Ishikawa (cell line): ENCODE measurements at regions not wholly inside any gene's neighbourhood (a gene's known extent, or its start where the extent isn't known, plus 50 kb on each side); places are given as distances from the start of the nearest gene placed in this dataset.

Experiments
- CEBPB ChIP-seq: IDR thresholded peaks from 2 replicates; pipeline ENCODE4 v1.6.1; 2012
- CREB1 ChIP-seq: IDR thresholded peaks from 2 replicates; pipeline ENCODE4 v1.6.1; 2012; ENCODE audit warnings: low read depth
- EGR1 ChIP-seq: IDR thresholded peaks from 2 replicates; pipeline ENCODE4 v1.6.1; 2012
- EP300 ChIP-seq: IDR thresholded peaks from 2 replicates; pipeline ENCODE4 v1.6.1; 2012; ENCODE audit warnings: borderline replicate concordance
- FOXM1 ChIP-seq: IDR thresholded peaks from 2 replicates; pipeline ENCODE4 v1.6.1; 2012; ENCODE audit warnings: low read depth, borderline replicate concordance
- NFIC ChIP-seq: IDR thresholded peaks from 2 replicates; pipeline ENCODE4 v1.6.1; 2012
- RAD21 ChIP-seq: IDR thresholded peaks from 2 replicates; pipeline ENCODE4 v1.6.1; 2012; ENCODE audit warnings: low read depth
- TAF1 ChIP-seq: IDR thresholded peaks from 2 replicates; pipeline ENCODE4 v1.6.1; 2012; ENCODE audit warnings: low read depth, mild to moderate bottlenecking
- TCF12 ChIP-seq: IDR thresholded peaks from 2 replicates; pipeline ENCODE4 v1.6.1; 2012; ENCODE audit warnings: low read depth
- TEAD4 ChIP-seq: IDR thresholded peaks from 2 replicates; pipeline ENCODE4 v1.6.1; 2012
- YY1 ChIP-seq: IDR thresholded peaks from 2 replicates; pipeline ENCODE4 v1.6.1; 2012; ENCODE audit warnings: low read depth
- ZBTB7A ChIP-seq: IDR thresholded peaks from 2 replicates; pipeline ENCODE4 v1.6.1; 2012; ENCODE audit warnings: low read depth
- TF ChIP-seq, protein P1 (sequence below): IDR thresholded peaks from 2 replicates; pipeline ENCODE4 v1.6.1; 2012
- TF ChIP-seq, protein P2 (sequence below): IDR thresholded peaks from 2 replicates; pipeline ENCODE4 v1.6.1; 2012
- TF ChIP-seq, protein P3 (sequence below): IDR thresholded peaks from 2 replicates; pipeline ENCODE4 v1.6.1; 2012; ENCODE audit warnings: low read depth, mild to moderate bottlenecking

DNA sequence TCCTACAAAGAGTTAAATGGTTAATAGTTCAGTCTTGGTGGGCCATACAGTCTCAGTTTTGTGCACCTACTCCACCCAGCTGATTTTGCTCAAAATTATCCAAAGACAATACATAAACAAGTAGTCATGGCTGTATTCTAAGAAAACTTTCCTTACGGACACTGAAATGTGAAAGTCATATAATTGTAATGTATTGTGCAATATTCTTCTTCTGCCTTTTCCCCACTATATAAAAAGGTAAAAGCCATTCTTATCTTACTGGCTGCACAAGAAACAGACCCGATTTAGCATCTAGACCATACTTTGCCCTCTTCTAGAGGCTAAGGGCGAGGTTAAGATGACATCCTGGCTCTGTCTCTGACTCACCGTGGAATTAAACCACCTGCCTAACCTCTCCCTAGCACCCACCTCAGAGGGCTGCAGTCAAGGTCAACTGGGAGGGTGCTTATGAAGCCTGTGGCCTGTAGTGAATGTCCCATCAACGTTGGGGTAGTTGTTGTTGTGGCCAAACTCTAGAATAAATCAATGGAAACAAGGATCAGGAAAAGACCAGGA lies 63.8 kb upstream of the DOCK1 start:
- TF ChIP-seq, protein P1, sequence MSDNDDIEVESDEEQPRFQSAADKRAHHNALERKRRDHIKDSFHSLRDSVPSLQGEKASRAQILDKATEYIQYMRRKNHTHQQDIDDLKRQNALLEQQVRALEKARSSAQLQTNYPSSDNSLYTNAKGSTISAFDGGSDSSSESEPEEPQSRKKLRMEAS: no peak
- TF ChIP-seq RAD21 (no peak), YY1 (no peak), EP300 (no peak), EGR1 (no peak), FOXM1 (no peak), ZBTB7A (no peak), TCF12 (no peak), TAF1 (no peak), TEAD4 (no peak), CREB1 (no peak), CEBPB (no peak)
- TF ChIP-seq, protein P2, sequence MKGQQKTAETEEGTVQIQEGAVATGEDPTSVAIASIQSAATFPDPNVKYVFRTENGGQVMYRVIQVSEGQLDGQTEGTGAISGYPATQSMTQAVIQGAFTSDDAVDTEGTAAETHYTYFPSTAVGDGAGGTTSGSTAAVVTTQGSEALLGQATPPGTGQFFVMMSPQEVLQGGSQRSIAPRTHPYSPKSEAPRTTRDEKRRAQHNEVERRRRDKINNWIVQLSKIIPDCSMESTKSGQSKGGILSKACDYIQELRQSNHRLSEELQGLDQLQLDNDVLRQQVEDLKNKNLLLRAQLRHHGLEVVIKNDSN: no peak

DNA sequence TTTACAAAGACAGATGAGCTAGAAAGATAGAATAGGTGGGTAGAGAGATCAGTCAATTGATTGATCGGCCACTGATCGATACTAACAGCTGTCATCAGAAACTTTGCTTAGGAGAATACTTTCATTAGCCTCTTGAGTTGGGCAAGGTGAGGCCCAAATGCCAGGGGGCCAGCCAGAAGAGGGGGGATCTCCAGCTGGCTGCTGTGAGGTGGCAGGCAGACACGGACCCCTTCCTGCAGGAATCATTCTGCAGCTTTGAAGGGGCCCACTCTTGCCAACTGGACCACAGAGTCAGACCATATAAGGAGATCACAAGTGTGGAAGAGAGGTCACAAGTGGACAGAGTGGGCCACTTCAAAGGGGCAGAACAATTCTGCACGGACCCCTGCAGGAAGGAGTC lies 62.9 kb upstream of the DOCK1 start:
- no peak for TF ChIP-seq CREB1
- no peak for TF ChIP-seq TEAD4
- no peak for TF ChIP-seq NFIC

DNA sequence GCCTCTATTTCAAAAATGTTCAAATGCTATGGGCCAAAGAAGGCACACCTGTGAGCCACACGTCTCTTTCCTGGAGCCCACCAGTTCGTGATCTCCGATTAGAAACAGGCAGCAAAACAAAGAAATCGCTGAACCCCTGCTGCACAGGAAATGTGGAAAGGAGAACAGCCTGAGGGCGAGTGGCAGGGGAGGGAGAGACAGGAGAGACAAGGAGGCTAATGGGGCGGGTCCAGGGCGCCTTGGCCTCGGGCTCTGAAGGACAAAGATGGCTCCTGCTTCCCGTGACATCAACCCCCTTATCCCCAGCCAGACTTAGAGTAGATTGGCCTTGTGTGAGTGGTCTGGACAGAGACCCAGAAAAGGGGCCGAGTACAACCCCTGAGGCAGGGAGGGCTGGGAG lies 62.4 kb upstream of the DOCK1 start:
- TF ChIP-seq TEAD4 (no peak), NFIC (no peak), FOXM1 (no peak), EP300 (no peak), EGR1 (no peak), TAF1 (no peak), ZBTB7A (no peak), YY1 (no peak), TCF12 (no peak), CREB1 (no peak), RAD21 (no peak), CEBPB (no peak)
- TF ChIP-seq, protein P1: no peak
- TF ChIP-seq, protein P2: no peak
- TF ChIP-seq, protein P3, sequence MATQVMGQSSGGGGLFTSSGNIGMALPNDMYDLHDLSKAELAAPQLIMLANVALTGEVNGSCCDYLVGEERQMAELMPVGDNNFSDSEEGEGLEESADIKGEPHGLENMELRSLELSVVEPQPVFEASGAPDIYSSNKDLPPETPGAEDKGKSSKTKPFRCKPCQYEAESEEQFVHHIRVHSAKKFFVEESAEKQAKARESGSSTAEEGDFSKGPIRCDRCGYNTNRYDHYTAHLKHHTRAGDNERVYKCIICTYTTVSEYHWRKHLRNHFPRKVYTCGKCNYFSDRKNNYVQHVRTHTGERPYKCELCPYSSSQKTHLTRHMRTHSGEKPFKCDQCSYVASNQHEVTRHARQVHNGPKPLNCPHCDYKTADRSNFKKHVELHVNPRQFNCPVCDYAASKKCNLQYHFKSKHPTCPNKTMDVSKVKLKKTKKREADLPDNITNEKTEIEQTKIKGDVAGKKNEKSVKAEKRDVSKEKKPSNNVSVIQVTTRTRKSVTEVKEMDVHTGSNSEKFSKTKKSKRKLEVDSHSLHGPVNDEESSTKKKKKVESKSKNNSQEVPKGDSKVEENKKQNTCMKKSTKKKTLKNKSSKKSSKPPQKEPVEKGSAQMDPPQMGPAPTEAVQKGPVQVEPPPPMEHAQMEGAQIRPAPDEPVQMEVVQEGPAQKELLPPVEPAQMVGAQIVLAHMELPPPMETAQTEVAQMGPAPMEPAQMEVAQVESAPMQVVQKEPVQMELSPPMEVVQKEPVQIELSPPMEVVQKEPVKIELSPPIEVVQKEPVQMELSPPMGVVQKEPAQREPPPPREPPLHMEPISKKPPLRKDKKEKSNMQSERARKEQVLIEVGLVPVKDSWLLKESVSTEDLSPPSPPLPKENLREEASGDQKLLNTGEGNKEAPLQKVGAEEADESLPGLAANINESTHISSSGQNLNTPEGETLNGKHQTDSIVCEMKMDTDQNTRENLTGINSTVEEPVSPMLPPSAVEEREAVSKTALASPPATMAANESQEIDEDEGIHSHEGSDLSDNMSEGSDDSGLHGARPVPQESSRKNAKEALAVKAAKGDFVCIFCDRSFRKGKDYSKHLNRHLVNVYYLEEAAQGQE: no peak

DNA sequence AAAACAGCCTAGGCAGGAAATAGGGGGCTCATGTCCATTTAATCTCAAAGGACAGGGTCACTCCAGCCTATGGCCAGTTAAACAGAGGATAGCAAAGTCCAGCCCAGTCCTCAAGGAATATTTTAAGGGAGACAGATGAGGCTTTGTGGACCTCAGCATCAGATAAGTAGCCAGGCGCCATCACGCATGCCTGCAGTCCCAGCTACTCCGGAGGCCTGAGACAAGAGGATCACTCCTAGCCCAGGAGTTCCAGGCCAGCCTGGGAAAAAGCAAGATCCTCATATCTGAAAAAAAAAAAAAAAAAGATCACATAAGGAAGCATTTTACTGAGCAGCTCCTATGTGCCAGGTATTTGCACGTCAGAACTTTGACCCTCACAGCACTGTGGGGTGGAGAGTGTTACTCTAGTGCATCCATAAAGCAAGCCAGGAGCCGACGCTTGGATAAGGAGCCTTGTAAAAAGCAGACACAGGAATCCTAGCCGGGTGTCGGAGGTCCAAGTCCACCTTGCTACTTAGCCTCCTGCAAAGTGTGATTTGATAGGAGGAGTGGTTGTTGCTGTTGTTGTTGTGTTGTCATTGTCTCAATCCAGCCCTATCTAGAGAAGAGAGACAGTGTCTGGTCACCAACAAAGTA lies 61.8 kb upstream of the DOCK1 start:
- TF ChIP-seq EP300: no peak
- no peak for TF ChIP-seq CREB1
- TF ChIP-seq ZBTB7A: no peak
- no peak for TF ChIP-seq RAD21
- TF ChIP-seq, protein P3: no peak
- no peak for TF ChIP-seq TCF12
- TF ChIP-seq, protein P1: no peak
- no peak for TF ChIP-seq CEBPB
- TF ChIP-seq EGR1: no peak
- TF ChIP-seq, protein P2: no peak
- no peak for TF ChIP-seq TAF1
- no peak for TF ChIP-seq TEAD4
- TF ChIP-seq FOXM1: no peak
- TF ChIP-seq YY1: no peak
- TF ChIP-seq NFIC: no peak

DNA sequence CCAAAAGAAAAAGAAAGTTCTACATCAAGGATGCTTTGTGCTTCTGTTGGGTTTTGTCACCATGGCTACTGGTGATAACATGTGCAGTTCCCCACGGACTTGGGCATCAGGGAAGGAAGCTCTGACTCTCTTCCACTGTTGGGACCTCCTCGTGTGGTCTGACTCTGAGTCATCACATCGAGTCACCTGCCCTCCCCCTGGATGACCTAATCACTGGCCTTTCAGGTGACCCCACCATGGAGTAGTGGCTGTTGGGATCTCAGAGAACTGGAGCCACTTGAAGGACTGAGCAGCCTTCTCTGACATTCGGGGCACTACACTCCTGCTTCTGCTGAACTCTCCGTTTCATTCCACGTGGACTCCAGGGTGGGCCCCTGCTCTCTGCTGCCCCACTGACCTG lies 60.8 kb upstream of the DOCK1 start:
- no peak for TF ChIP-seq CEBPB
- no peak for TF ChIP-seq TAF1
- no peak for TF ChIP-seq FOXM1
- no peak for TF ChIP-seq CREB1
- TF ChIP-seq TEAD4: no peak
- TF ChIP-seq ZBTB7A: no peak
- TF ChIP-seq RAD21: no peak
- TF ChIP-seq, protein P3: no peak
- TF ChIP-seq, protein P1: no peak
- TF ChIP-seq TCF12: no peak
